Ishikawa (cell line): ENCODE measurements at regions not wholly inside any gene's neighbourhood (a gene's known extent, or its start where the extent isn't known, plus 50 kb on each side); places are given as distances from the start of the nearest gene placed in this dataset.

Experiments used
- CEBPB ChIP-seq: IDR thresholded peaks from 2 replicates; pipeline ENCODE4 v1.6.1; 2012
- CREB1 ChIP-seq: IDR thresholded peaks from 2 replicates; pipeline ENCODE4 v1.6.1; 2012; ENCODE audit warnings: low read depth
- EGR1 ChIP-seq: IDR thresholded peaks from 2 replicates; pipeline ENCODE4 v1.6.1; 2012
- EP300 ChIP-seq: IDR thresholded peaks from 2 replicates; pipeline ENCODE4 v1.6.1; 2012; ENCODE audit warnings: borderline replicate concordance
- FOXM1 ChIP-seq: IDR thresholded peaks from 2 replicates; pipeline ENCODE4 v1.6.1; 2012; ENCODE audit warnings: low read depth, borderline replicate concordance
- MAX ChIP-seq: IDR thresholded peaks from 2 replicates; pipeline ENCODE4 v1.6.1; 2012
- NFIC ChIP-seq: IDR thresholded peaks from 2 replicates; pipeline ENCODE4 v1.6.1; 2012
- RAD21 ChIP-seq: IDR thresholded peaks from 2 replicates; pipeline ENCODE4 v1.6.1; 2012; ENCODE audit warnings: low read depth
- REST ChIP-seq: IDR thresholded peaks from 2 replicates; pipeline ENCODE4 v1.6.1; 2012; ENCODE audit warnings: low read depth, mild to moderate bottlenecking
- TAF1 ChIP-seq: IDR thresholded peaks from 2 replicates; pipeline ENCODE4 v1.6.1; 2012; ENCODE audit warnings: low read depth, mild to moderate bottlenecking
- TCF12 ChIP-seq: IDR thresholded peaks from 2 replicates; pipeline ENCODE4 v1.6.1; 2012; ENCODE audit warnings: low read depth
- TEAD4 ChIP-seq: IDR thresholded peaks from 2 replicates; pipeline ENCODE4 v1.6.1; 2012
- USF1 ChIP-seq: IDR thresholded peaks from 2 replicates; pipeline ENCODE4 v1.6.1; 2012
- YY1 ChIP-seq: IDR thresholded peaks from 2 replicates; pipeline ENCODE4 v1.6.1; 2012; ENCODE audit warnings: low read depth
- ZBTB7A ChIP-seq: IDR thresholded peaks from 2 replicates; pipeline ENCODE4 v1.6.1; 2012; ENCODE audit warnings: low read depth

GRCh38 chr9:81462801-81463200 lies 226.5 kb downstream of the TLE1 start:
- TF ChIP-seq ZBTB7A, result no peak
- no peak for TF ChIP-seq YY1
- TF ChIP-seq CREB1, result no peak
- no peak for TF ChIP-seq RAD21
- no peak for TF ChIP-seq FOXM1
- no peak for TF ChIP-seq MAX
- no peak for TF ChIP-seq REST
- TF ChIP-seq NFIC, result no peak

GRCh38 chr9:81461196-81461595 lies 228.2 kb downstream of the TLE1 start:
- TF ChIP-seq EP300 (no peak), EGR1 (no peak), RAD21 (no peak), NFIC (no peak), FOXM1 (no peak), CREB1 (no peak), MAX (no peak), CEBPB (no peak), ZBTB7A (no peak), TEAD4 (no peak), YY1 (no peak), TAF1 (no peak), USF1 (no peak)

- no peak for TF ChIP-seq TEAD4
- no peak for TF ChIP-seq CEBPB
- TF ChIP-seq FOXM1, result no peak
- no peak for TF ChIP-seq EP300
- TF ChIP-seq ZBTB7A, result no peak
- TF ChIP-seq CREB1, result no peak
- no peak for TF ChIP-seq TCF12
- no peak for TF ChIP-seq REST
- no peak for TF ChIP-seq MAX
- TF ChIP-seq USF1, result no peak
- no peak for TF ChIP-seq NFIC
- TF ChIP-seq YY1, result no peak
- TF ChIP-seq TAF1, result no peak
Measured at GRCh38 chr9:81460693-81461092, 228.7 kb downstream of the TLE1 start.

- TF ChIP-seq TAF1 (no peak), TEAD4 (no peak), REST (no peak), MAX (no peak), TCF12 (no peak), EGR1 (no peak), NFIC (no peak), ZBTB7A (no peak), EP300 (no peak), FOXM1 (no peak), RAD21 (no peak), YY1 (no peak), CREB1 (no peak), USF1 (no peak), CEBPB (no peak)
Measured at GRCh38 chr9:81459591-81459990, 229.8 kb downstream of the TLE1 start.
